K562 (cell line): ENCODE measurements at regions not wholly inside any gene's neighbourhood (a gene's known extent, or its start where the extent isn't known, plus 50 kb on each side); places are given as distances from the start of the nearest gene placed in this dataset.

Experiments used
- ATAC-seq: fragments of 200-7000 bp; cut with Tn5 transposase; 3 replicates; pipeline ENCODE4 v1.9.1; 2020; ENCODE audit warnings: moderate library complexity
- BruUV-seq: library from RNA; stranded (reverse); fragments of 400-500 nt; replicated peaks from 2 replicates; lab custom pipeline; 2021; lab: Mats Ljungman, UMichigan
- CTCF ChIA-PET: fragments of 300-600 bp; formaldehyde crosslinking; extraction: SDS; loops from one replicate; lab custom pipeline; 2021; ENCODE audit warnings: low intra/inter-chr PET ratio; lab: Yijun Ruan, JAX
- POLR2A ChIA-PET: fragments of 300-600, 350-650 bp; sonication (Branson Sonifier 250); formaldehyde crosslinking; extraction: SDS; loops from one replicate; lab custom pipeline; 2021; ENCODE audit warnings: antibody characterized with exemption, inconsistent platforms; lab: Yijun Ruan, JAX
- DNase-seq, 4 experiments: peaks; one replicate each; pipeline versions ENCODE4 v3.0.0 to v3.0.0-alpha.2; 2011 to 2018; ENCODE audit warnings: low spot score in 3 of 4, mixed read lengths in 3 of 4; ENCODE audit errors: extremely low read depth in 1 of 4
- FAIRE-seq: peaks from 2 replicates; lab custom pipeline; 2011; peaks lifted over from hg19 to GRCh38; lab: Jason Lieb, UNC
- H2AFZ ChIP-seq: 2 replicates; pipeline ENCODE4 v1.6.0; 2011; ENCODE audit warnings: low read depth, low read length, control low read depth, inconsistent platforms
- H3K27ac ChIP-seq: fragments of 200-600 bp; 3 replicates; pipeline ENCODE4 v1.8.0; 2011; ENCODE audit warnings: low read depth, mild to moderate bottlenecking, control low read depth, inconsistent platforms, low read length, moderate library complexity, mixed read lengths; ENCODE audit errors: extremely low read depth
- H3K27me3 ChIP-seq, 2 experiments: fragments of 300-600 bp in 1 of 2; 2 replicates in 1 of 2; 3 replicates in 1 of 2; pipeline versions ENCODE4 v1.6.0 to v1.8.0; 2011; ENCODE audit warnings: inconsistent platforms in 2 of 2, low read length in 2 of 2, mild to moderate bottlenecking in 1 of 2, mixed read lengths in 1 of 2, moderate library complexity in 1 of 2; ENCODE audit not compliant: control insufficient read depth in 2 of 2, insufficient read depth in 2 of 2
- H3K36me3 ChIP-seq: fragments of 300-600 bp; 3 replicates; pipeline ENCODE4 v1.8.0; 2011; ENCODE audit warnings: mild to moderate bottlenecking, low read length, inconsistent platforms; ENCODE audit not compliant: control insufficient read depth, insufficient read depth
- H3K4me1 ChIP-seq, 2 experiments: fragments of 200-600 bp in 1 of 2; replicated peaks in 1 of 2; 2 replicates in 1 of 2; 3 replicates in 1 of 2; pipeline versions ENCODE4 v1.5.1 to v1.8.0; 2011; ENCODE audit warnings: inconsistent platforms in 2 of 2, low read length in 2 of 2, mild to moderate bottlenecking in 1 of 2, mixed read lengths in 1 of 2, moderate library complexity in 1 of 2; ENCODE audit not compliant: control insufficient read depth in 2 of 2, insufficient read depth in 2 of 2
- H3K4me2 ChIP-seq: 2 replicates; pipeline ENCODE4 v1.6.1; 2011; ENCODE audit warnings: low read length, control low read depth, inconsistent platforms, mixed read lengths; ENCODE audit not compliant: insufficient read depth
- H3K4me3 ChIP-seq: fragments of 200-600 bp; sonication (generic), shearing (Covaris generic); 2 replicates; pipeline ENCODE4 v1.5.1; 2016; ENCODE audit warnings: control low read depth, inconsistent platforms
- H3K79me2 ChIP-seq: fragments of 200-600 bp; 3 replicates; pipeline ENCODE4 v1.8.0; 2011; ENCODE audit warnings: low read length, inconsistent platforms; ENCODE audit not compliant: control insufficient read depth, insufficient read depth
- H3K9ac ChIP-seq, 2 experiments: 2 replicates each; pipeline versions ENCODE4 v1.6.0 to v1.6.1; 2011; ENCODE audit warnings: low read depth in 2 of 2, low read length in 2 of 2, control low read depth in 1 of 2, inconsistent platforms in 1 of 2, mild to moderate bottlenecking in 1 of 2, mixed read lengths in 1 of 2; ENCODE audit not compliant: insufficient read depth in 1 of 2
- H3K9me1 ChIP-seq: one replicate; pipeline ENCODE4 v1.6.0; 2011; ENCODE audit warnings: inconsistent platforms, mild to moderate bottlenecking, low read length, moderate library complexity; ENCODE audit not compliant: control insufficient read depth, insufficient read depth
- H3K9me3 ChIP-seq: replicated peaks from 2 replicates; pipeline ENCODE4 v1.5.1; 2011; ENCODE audit warnings: low read depth, low read length, inconsistent platforms; ENCODE audit not compliant: control insufficient read depth, insufficient read depth
- H4K20me1 ChIP-seq: replicated peaks from 2 replicates; pipeline ENCODE4 v1.6.1; 2011; ENCODE audit warnings: low read length, inconsistent platforms, mixed read lengths; ENCODE audit not compliant: control insufficient read depth, insufficient read depth
- BRCA1 ChIP-seq, 2 experiments: fragments of 450-650 bp in 1 of 2; sonication (generic) in 1 of 2; formaldehyde crosslinking in 1 of 2; IDR thresholded peaks; 2 replicates each; pipeline versions ENCODE4 v1.5.0 to v1.6.1; 2017 to 2020; ENCODE audit warnings: mild to moderate bottlenecking in 1 of 2, missing genetic modification reagents in 1 of 2
- CCAR2 ChIP-seq: fragments of 200-400 bp; formaldehyde crosslinking; IDR thresholded peaks from 2 replicates; pipeline ENCODE4 v1.6.1; 2017; ENCODE audit warnings: mild to moderate bottlenecking, low read depth, low read length
- CSDE1 ChIP-seq, 2 experiments: fragments of 450-650 bp; IDR thresholded peaks; 2 replicates each; pipeline ENCODE4 v1.6.1; 2016; ENCODE audit warnings: mild to moderate bottlenecking in 1 of 2
- ELF4 ChIP-seq: fragments of 450-650 bp; formaldehyde crosslinking; IDR thresholded peaks from 2 replicates; pipeline ENCODE4 v1.4.0; 2022; ENCODE audit warnings: missing genetic modification characterization
- PML ChIP-seq: IDR thresholded peaks from 2 replicates; pipeline ENCODE4 v1.6.1; 2012; ENCODE audit warnings: low read length, inconsistent platforms
- POLR2G ChIP-seq: fragments of 200-400 bp; formaldehyde crosslinking; IDR thresholded peaks from 2 replicates; pipeline ENCODE4 v1.6.1; 2017; ENCODE audit warnings: low read depth, mild to moderate bottlenecking, antibody characterized with exemption, low read length, moderate library complexity
- RNF2 ChIP-seq: sonication (generic); IDR thresholded peaks from 2 replicates; pipeline ENCODE4 v1.6.1; 2016
- ZFX ChIP-seq: sonication (generic); formaldehyde crosslinking; IDR thresholded peaks from 2 replicates; pipeline ENCODE4 v1.8.0; 2022; ENCODE audit warnings: mild to moderate bottlenecking, missing genetic modification reagents, moderate library complexity
- ZNF224 ChIP-seq: sonication (generic); formaldehyde crosslinking; IDR thresholded peaks from 2 replicates; pipeline ENCODE4 v1.8.0; 2022; ENCODE audit warnings: mild to moderate bottlenecking, missing genetic modification reagents
- ZNF830 ChIP-seq: fragments of 250-450 bp; sonication (Bioruptor Pico); IDR thresholded peaks from 2 replicates; pipeline ENCODE4 v1.5.0; 2021; ENCODE audit warnings: mild to moderate bottlenecking
- ZSCAN32 ChIP-seq: fragments of 450-650 bp; formaldehyde crosslinking; IDR thresholded peaks from 2 replicates; pipeline ENCODE4 v1.4.0; 2020; ENCODE audit warnings: mild to moderate bottlenecking, moderate library complexity
- WGBS: fragments of 100-300 bp; shearing (Covaris generic); methylation state at CpG from one replicate; pipeline ENCODE4 v1.1.6; 2016; ENCODE audit warnings: low coverage, mixed read lengths; ENCODE audit not compliant: insufficient coverage; ENCODE audit errors: missing lambda C conversion rate; 5-methylcytosine and 5-hydroxymethylcytosine counted together
- in situ Hi-C: fragments of 300-500 bp; cut with MboI; formaldehyde crosslinking; loops from 4 replicates; pipeline ENCODE4 v1.15.0; 2018; ENCODE audit warnings: inconsistent platforms, mixed read lengths
- intact Hi-C: fragments of 100-400 bp; cut with micrococcal nuclease; formaldehyde crosslinking; loops from 2 replicates; pipeline ENCODE4 v1.14.2; 2022
- TF ChIP-seq, protein P1 (sequence below): conservative IDR thresholded peaks from 2 replicates; pipeline ENCODE4 v1.6.1; 2011; ENCODE audit warnings: low read depth, mild to moderate bottlenecking, low read length; ENCODE audit not compliant: control insufficient read depth
- TF ChIP-seq, protein P2 (sequence below): fragments of 450-650 bp; IDR thresholded peaks from 2 replicates; pipeline ENCODE4 v1.6.1; 2016; ENCODE audit warnings: mild to moderate bottlenecking
- TF ChIP-seq, protein P3 (sequence below): IDR thresholded peaks from 2 replicates; pipeline ENCODE4 v1.6.1; 2012; ENCODE audit warnings: low read depth, low read length, improper control_type of control experiment, borderline replicate concordance

DNA sequence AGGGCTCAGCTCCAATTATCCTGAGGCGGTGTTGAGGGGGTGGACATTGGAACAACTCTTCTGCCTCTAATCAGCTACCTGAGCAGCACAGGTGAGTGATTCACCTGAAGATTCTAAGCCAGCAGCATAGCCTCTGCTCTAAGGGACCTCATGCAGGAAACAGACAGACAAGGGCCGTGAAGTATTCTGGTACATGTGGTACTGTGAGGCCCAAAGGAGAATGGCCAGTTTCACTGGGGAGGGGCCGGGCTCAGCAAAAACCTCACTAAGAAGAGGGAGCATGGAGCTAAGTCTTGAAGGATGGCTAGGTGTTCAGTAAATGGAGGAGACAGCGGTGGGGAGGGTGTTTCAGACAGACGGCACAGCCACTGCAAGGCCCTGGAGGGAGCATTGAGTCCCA, 58.5 kb upstream of the CCDC167 start:
- ATAC-seq (no peak), FAIRE-seq (no peak), DNase-seq (no peak)
- H3K9me1 ChIP-seq = no peaks in the 10 kb centered on the region
- CTCF ChIA-PET = no interaction called here
- no peaks in the 10 kb centered on the region for H3K79me2 ChIP-seq
- peaks cover 8% of the 10 kb centered on the region; the same call in 1 of the 2 replicates for H4K20me1 ChIP-seq
- no peaks in the 10 kb centered on the region; a peak in 1 of 5 replicates for H3K4me1 ChIP-seq
- H3K27me3 ChIP-seq = peaks cover 75 to 84% of the 10 kb centered on the region in 2 experiments
- H3K27ac ChIP-seq = no peak overlapping the region
- no peak overlapping the region for H3K4me2 ChIP-seq
- 0% methylated on average over 5 of the region's 5 CpGs for WGBS
- H2AFZ ChIP-seq = no peak overlapping the region
- H3K9ac ChIP-seq = no peak overlapping the region
- no TSS peak for BruUV-seq
- in situ Hi-C loops (no loop called here), intact Hi-C loops (no loop called here)
- no peak for TF ChIP-seq PML
- TF ChIP-seq CCAR2 = no peak
- TF ChIP-seq, protein P1, sequence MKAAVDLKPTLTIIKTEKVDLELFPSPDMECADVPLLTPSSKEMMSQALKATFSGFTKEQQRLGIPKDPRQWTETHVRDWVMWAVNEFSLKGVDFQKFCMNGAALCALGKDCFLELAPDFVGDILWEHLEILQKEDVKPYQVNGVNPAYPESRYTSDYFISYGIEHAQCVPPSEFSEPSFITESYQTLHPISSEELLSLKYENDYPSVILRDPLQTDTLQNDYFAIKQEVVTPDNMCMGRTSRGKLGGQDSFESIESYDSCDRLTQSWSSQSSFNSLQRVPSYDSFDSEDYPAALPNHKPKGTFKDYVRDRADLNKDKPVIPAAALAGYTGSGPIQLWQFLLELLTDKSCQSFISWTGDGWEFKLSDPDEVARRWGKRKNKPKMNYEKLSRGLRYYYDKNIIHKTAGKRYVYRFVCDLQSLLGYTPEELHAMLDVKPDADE = no peak
- no peak for TF ChIP-seq ZNF830 (CRISPR knock-in tag)
- no peak for TF ChIP-seq ZNF224 (CRISPR knock-in tag)
- TF ChIP-seq ELF4 = no peak
- TF ChIP-seq, protein P2, sequence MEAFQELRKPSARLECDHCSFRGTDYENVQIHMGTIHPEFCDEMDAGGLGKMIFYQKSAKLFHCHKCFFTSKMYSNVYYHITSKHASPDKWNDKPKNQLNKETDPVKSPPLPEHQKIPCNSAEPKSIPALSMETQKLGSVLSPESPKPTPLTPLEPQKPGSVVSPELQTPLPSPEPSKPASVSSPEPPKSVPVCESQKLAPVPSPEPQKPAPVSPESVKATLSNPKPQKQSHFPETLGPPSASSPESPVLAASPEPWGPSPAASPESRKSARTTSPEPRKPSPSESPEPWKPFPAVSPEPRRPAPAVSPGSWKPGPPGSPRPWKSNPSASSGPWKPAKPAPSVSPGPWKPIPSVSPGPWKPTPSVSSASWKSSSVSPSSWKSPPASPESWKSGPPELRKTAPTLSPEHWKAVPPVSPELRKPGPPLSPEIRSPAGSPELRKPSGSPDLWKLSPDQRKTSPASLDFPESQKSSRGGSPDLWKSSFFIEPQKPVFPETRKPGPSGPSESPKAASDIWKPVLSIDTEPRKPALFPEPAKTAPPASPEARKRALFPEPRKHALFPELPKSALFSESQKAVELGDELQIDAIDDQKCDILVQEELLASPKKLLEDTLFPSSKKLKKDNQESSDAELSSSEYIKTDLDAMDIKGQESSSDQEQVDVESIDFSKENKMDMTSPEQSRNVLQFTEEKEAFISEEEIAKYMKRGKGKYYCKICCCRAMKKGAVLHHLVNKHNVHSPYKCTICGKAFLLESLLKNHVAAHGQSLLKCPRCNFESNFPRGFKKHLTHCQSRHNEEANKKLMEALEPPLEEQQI = no peak
- TF ChIP-seq CSDE1 (IDR thresholded peaks at IDR 0.05) = no peak
- TF ChIP-seq ZFX (CRISPR knock-in tag) = no peak
- TF ChIP-seq, protein P3, sequence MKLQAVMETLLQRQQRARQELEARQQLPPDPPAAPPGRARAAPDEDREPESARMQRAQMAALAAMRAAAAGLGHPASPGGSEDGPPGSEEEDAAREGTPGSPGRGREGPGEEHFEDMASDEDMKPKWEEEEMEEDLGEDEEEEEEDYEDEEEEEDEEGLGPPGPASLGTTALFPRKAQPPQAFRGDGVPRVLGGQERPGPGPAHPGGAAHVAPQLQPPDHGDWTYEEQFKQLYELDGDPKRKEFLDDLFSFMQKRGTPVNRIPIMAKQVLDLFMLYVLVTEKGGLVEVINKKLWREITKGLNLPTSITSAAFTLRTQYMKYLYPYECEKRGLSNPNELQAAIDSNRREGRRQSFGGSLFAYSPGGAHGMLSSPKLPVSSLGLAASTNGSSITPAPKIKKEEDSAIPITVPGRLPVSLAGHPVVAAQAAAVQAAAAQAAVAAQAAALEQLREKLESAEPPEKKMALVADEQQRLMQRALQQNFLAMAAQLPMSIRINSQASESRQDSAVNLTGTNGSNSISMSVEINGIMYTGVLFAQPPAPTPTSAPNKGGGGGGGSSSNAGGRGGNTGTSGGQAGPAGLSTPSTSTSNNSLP = no peak
- no peak for TF ChIP-seq ZSCAN32 (CRISPR knock-in tag)
- TF ChIP-seq RNF2 = no peak
- no peak for TF ChIP-seq BRCA1 (IDR thresholded peaks at IDR 0.05)
- TF ChIP-seq BRCA1 (CRISPR knock-in tag; IDR thresholded peaks at IDR 0.05) = no peak
- no peak for TF ChIP-seq POLR2G
- no peak overlapping the region for H3K4me3 ChIP-seq
- H3K36me3 ChIP-seq = no peaks in the 10 kb centered on the region
- POLR2A ChIA-PET = interaction anchor here (0.6 to 2.4 kb wide), 4 partner anchors 11 to 143 kb away, joined by 3 to 15 read pairs (median 6); no protein-coding TSS in a partner anchor
- peaks cover 4% of the 10 kb centered on the region; the same call in 1 of the 2 replicates for H3K9me3 ChIP-seq
